GM21717 (cell line): ENCODE measurements at regions not wholly inside any gene's neighbourhood (a gene's known extent, or its start where the extent isn't known, plus 50 kb on each side); places are given as distances from the start of the nearest gene placed in this dataset.
"Not testable (repeated sequence)": the region's sequence is repeated elsewhere in the genome, so short reads cannot be mapped to it uniquely, and the experiment has no call there.

ENCODE experiments used
- ATAC-seq: cut with Tn5 transposase; IDR thresholded peaks from one replicate; pipeline ENCODE4 v1.9.1; 2021; ENCODE audit warnings: mild to moderate bottlenecking, moderate library complexity; ENCODE audit not compliant: unreplicated experiment

GRCh38 chr14:37888234-37888633 is 292.8 kb downstream of the TTC6 start:
- no peak for ATAC-seq

GRCh38 chr14:37889087-37889486 is 293.7 kb downstream of the TTC6 start:
- no peak for ATAC-seq

- no peak for ATAC-seq
These were observed 294.7 kb downstream of the TTC6 start for GRCh38 chr14:37890095-37890494.

GRCh38 chr14:37891500-37891899 is 296.1 kb downstream of the TTC6 start:
- not testable (repeated sequence) for ATAC-seq

GRCh38 chr14:37894463-37894862 is 299.0 kb downstream of the TTC6 start:
- no peak for ATAC-seq

GRCh38 chr14:37899365-37899764 is 303.9 kb downstream of the TTC6 start:
- no peak for ATAC-seq

GRCh38 chr14:37900561-37900960 is 305.1 kb downstream of the TTC6 start:
- no peak for ATAC-seq

GRCh38 chr14:37901978-37902377 is 305.7 kb upstream of the SSTR1 start:
- ATAC-seq = no peak

- no peak for ATAC-seq
These were observed 304.1 kb upstream of the SSTR1 start for GRCh38 chr14:37903343-37904191.

- no peak for ATAC-seq
These were observed 283.1 kb upstream of the SSTR1 start for GRCh38 chr14:37924622-37925021.

- ATAC-seq = no peak
These were observed 275.7 kb upstream of the SSTR1 start for GRCh38 chr14:37932008-37932407.

- no peak for ATAC-seq
These were observed 275.2 kb upstream of the SSTR1 start for GRCh38 chr14:37932481-37932880.

- ATAC-seq = no peak
These were observed 270.7 kb upstream of the SSTR1 start for GRCh38 chr14:37936971-37937370.

GRCh38 chr14:37939442-37940028 is 268.2 kb upstream of the SSTR1 start:
- no peak for ATAC-seq

- no peak for ATAC-seq
These were observed 261.7 kb upstream of the SSTR1 start for GRCh38 chr14:37945959-37946358.

GRCh38 chr14:37946819-37947218 is 260.9 kb upstream of the SSTR1 start:
- no peak for ATAC-seq

GRCh38 chr14:37948266-37948665 is 259.4 kb upstream of the SSTR1 start:
- ATAC-seq = no peak

- no peak for ATAC-seq
These were observed 239.0 kb upstream of the SSTR1 start for GRCh38 chr14:37968664-37969240.

GRCh38 chr14:37969511-37969979 is 238.2 kb upstream of the SSTR1 start:
- no peak for ATAC-seq

GRCh38 chr14:37970696-37971095 is 237.0 kb upstream of the SSTR1 start:
- no peak for ATAC-seq

GRCh38 chr14:37972941-37973887 is 234.5 kb upstream of the SSTR1 start:
- no peak for ATAC-seq
